Tibial nerve (tissue), 4 donors: ENCODE measurements at regions not wholly inside any gene's neighbourhood (a gene's known extent, or its start where the extent isn't known, plus 50 kb on each side); places are given as distances from the start of the nearest gene placed in this dataset.

Source experiments
- DNase-seq, 2 donors: peaks; one replicate each; pipeline ENCODE4 v3.0.0-alpha.2; 2019; ENCODE audit warnings: low spot score in 2 of 2
- H3K27ac ChIP-seq, 4 donors: fragments of 200-600 bp; sonication (generic) in 3 of 4; one replicate each; pipeline ENCODE4 v1.5.1; 2017 to 2019; ENCODE audit warnings: mild to moderate bottlenecking in 1 of 4
- H3K27me3 ChIP-seq, 2 donors: fragments of 200-600 bp; sonication (generic) in 1 of 2; one replicate each; pipeline versions ENCODE4 v1.5.1 to v1.6.0; 2017 to 2019
- H3K36me3 ChIP-seq, 3 donors: fragments of 200-600 bp; sonication (generic); one replicate each; pipeline ENCODE4 v1.5.1; 2018 to 2019
- H3K4me1 ChIP-seq, 4 donors: fragments of 200-600 bp; sonication (generic) in 3 of 4; one replicate each; pipeline ENCODE4 v1.5.1; 2017 to 2019
- H3K4me3 ChIP-seq, 4 donors: fragments of 200-600 bp; sonication (generic) in 3 of 4; one replicate each; pipeline ENCODE4 v1.5.1; 2017 to 2019; ENCODE audit warnings: mild to moderate bottlenecking in 1 of 4, moderate library complexity in 1 of 4
- H3K9me3 ChIP-seq, 4 donors: fragments of 200-600 bp; sonication (generic) in 3 of 4; one replicate each; pipeline ENCODE4 v1.5.1; 2017 to 2019
- EP300 ChIP-seq, 2 donors: sonication (generic); formaldehyde crosslinking; IDR thresholded peaks; one replicate each; pipeline ENCODE4 v1.6.1; 2017; ENCODE audit warnings: antibody characterized with exemption in 2 of 2, mild to moderate bottlenecking in 1 of 2
- POLR2A ChIP-seq, 2 donors: fragments of 450-650 bp; IDR thresholded peaks; one replicate each; pipeline ENCODE4 v1.6.1; 2017; ENCODE audit warnings: antibody characterized with exemption in 2 of 2, mild to moderate bottlenecking in 2 of 2, moderate library complexity in 2 of 2
- WGBS, 2 donors: methylation state at CpG; one replicate each; pipeline ENCODE4 v1.1.5; 2018; 5-methylcytosine and 5-hydroxymethylcytosine counted together
- TF ChIP-seq, protein P1 (sequence below), 5 experiments: fragments of 200-600 bp in 3 of 5; fragments of 450-650 bp in 2 of 5; sonication (generic) in 3 of 5; IDR thresholded peaks; one replicate each; pipeline ENCODE4 v1.5.1; 2016 to 2019; ENCODE audit warnings: antibody characterized with exemption in 5 of 5, mild to moderate bottlenecking in 3 of 5, moderate library complexity in 2 of 5

- H3K4me1 ChIP-seq: peaks cover 0 to 13% (median 1%) of the 10 kb centered on the region in 4 donors
- peaks cover 0 to 3% (median 0%) of the 10 kb centered on the region in 4 donors for H3K9me3 ChIP-seq
- H3K36me3 ChIP-seq: no peaks in the 10 kb centered on the region
- no peak overlapping the region for H3K27ac ChIP-seq
- no peak for TF ChIP-seq POLR2A (IDR thresholded peaks at IDR 0.05)
- no peak for TF ChIP-seq EP300 (IDR thresholded peaks at IDR 0.05)
- TF ChIP-seq, protein P1, sequence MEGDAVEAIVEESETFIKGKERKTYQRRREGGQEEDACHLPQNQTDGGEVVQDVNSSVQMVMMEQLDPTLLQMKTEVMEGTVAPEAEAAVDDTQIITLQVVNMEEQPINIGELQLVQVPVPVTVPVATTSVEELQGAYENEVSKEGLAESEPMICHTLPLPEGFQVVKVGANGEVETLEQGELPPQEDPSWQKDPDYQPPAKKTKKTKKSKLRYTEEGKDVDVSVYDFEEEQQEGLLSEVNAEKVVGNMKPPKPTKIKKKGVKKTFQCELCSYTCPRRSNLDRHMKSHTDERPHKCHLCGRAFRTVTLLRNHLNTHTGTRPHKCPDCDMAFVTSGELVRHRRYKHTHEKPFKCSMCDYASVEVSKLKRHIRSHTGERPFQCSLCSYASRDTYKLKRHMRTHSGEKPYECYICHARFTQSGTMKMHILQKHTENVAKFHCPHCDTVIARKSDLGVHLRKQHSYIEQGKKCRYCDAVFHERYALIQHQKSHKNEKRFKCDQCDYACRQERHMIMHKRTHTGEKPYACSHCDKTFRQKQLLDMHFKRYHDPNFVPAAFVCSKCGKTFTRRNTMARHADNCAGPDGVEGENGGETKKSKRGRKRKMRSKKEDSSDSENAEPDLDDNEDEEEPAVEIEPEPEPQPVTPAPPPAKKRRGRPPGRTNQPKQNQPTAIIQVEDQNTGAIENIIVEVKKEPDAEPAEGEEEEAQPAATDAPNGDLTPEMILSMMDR (IDR thresholded peaks at IDR 0.05): no peak
- no peak for DNase-seq
- whole genome bisulfite sequencing, 2 donors: 83 to 90% methylated on average over 1 of the region's 1 CpG
- no peak overlapping the region for H3K4me3 ChIP-seq
- no peaks in the 10 kb centered on the region for H3K27me3 ChIP-seq
Measured at GRCh38 chr6:153958860-153959259, 80.2 kb upstream of the OPRM1 start.

DNA sequence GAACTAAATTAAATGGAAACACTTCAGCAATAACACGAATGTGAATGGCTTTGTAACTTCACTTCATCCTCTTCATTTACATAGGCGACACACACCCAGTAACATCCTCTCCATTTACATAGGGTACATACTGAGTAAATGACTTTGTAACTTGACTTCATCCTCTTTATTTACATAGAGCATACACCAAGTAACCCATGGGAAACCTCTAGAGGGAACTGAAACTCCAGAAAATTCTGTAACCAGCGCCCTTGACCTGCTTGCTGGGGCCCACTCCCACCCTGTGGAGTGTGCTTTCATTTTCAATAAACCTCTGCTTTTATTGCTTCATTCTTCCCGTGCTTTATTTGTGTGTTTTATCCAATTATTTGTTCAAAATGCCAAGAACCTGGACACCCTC lies 81.6 kb upstream of the OPRM1 start:
- WGBS, 2 donors: 62 to 77% methylated on average over 4 of the region's 4 CpGs
- DNase-seq: no peak
- peaks cover 0 to 13% (median 1%) of the 10 kb centered on the region in 4 donors for H3K4me1 ChIP-seq
- no peak overlapping the region for H3K27ac ChIP-seq
- TF ChIP-seq EP300 (IDR thresholded peaks at IDR 0.05) (no peak), POLR2A (IDR thresholded peaks at IDR 0.05) (no peak)
- TF ChIP-seq, protein P1 (IDR thresholded peaks at IDR 0.05): no peak
- H3K36me3 ChIP-seq: no peaks in the 10 kb centered on the region
- no peaks in the 10 kb centered on the region for H3K27me3 ChIP-seq
- peaks cover 0 to 3% (median 0%) of the 10 kb centered on the region in 4 donors for H3K9me3 ChIP-seq
- no peak overlapping the region for H3K4me3 ChIP-seq

DNA sequence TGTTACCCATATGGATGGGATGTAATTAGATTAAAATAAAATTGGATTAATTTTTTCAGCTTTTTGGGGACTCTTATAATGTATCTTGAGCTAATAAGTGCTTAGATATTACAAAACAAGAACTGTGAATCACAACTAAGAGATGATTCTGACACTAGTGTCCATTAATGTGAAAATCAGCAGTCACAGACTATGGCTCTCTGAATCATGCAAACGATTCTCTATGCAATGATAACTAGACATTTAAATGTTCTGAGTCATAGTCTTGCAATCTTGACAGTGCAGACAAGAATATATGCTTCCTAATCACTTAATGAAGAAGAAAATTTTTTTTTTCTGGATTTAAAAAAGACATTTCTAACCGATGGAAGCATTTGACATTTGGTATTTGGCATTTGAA lies 82.2 kb upstream of the OPRM1 start:
- Histone ChIP-seq H3K4me1 (peaks cover 0 to 13% (median 1%) of the 10 kb centered on the region in 4 donors), H3K4me3 (no peak overlapping the region), H3K27me3 (no peaks in the 10 kb centered on the region), H3K9me3 (peaks cover 0 to 3% (median 0%) of the 10 kb centered on the region in 4 donors), H3K36me3 (no peaks in the 10 kb centered on the region), H3K27ac (no peak overlapping the region)
- 31 to 42% methylated on average over 2 of the region's 2 CpGs for WGBS, 2 donors
- TF ChIP-seq EP300 (IDR thresholded peaks at IDR 0.05) (no peak), POLR2A (IDR thresholded peaks at IDR 0.05) (no peak)
- TF ChIP-seq, protein P1 (IDR thresholded peaks at IDR 0.05): no peak
- no peak for DNase-seq

DNA sequence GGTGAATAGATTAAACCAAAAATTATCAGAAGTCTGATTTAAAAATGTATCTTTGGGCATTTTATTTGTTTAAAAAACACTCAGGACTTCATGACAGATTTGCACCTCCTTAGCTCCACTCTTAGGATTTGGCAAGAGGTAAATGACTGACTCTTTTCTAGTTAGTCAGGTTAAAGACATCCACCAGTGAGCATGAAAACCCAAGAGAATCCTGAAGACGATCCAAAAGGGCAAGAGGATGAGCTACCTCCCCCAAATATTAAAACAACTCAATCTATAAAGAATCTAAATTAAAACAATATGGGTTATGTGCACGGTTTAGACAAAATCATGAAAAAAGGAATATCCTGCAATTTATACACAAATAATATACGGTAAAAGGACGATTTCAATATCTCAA lies 89.4 kb upstream of the OPRM1 start:
- no peak for DNase-seq
- no peak overlapping the region for H3K4me3 ChIP-seq
- H3K4me1 ChIP-seq: no peaks in the 10 kb centered on the region
- H3K27me3 ChIP-seq: no peaks in the 10 kb centered on the region
- peaks cover 0 to 3% (median 0%) of the 10 kb centered on the region in 4 donors for H3K9me3 ChIP-seq
- no peaks in the 10 kb centered on the region for H3K36me3 ChIP-seq
- WGBS, 2 donors: 48 to 74% methylated on average over 4 of the region's 4 CpGs
- TF ChIP-seq, protein P1 (IDR thresholded peaks at IDR 0.05): no peak
- TF ChIP-seq EP300 (IDR thresholded peaks at IDR 0.05) (no peak), POLR2A (IDR thresholded peaks at IDR 0.05) (no peak)
- H3K27ac ChIP-seq: no peak overlapping the region

GRCh38 chr6:153947808-153948447 lies 91.1 kb upstream of the OPRM1 start:
- H3K27ac ChIP-seq: no peak overlapping the region
- no peak overlapping the region for H3K4me3 ChIP-seq
- 17 to 23% methylated on average over 5 of the region's 5 CpGs for WGBS, 2 donors
- H3K4me1 ChIP-seq: no peaks in the 10 kb centered on the region
- no peaks in the 10 kb centered on the region for H3K9me3 ChIP-seq
- DNase-seq: peak in 1 of 2 donors; percentile 32
- H3K36me3 ChIP-seq: no peaks in the 10 kb centered on the region
- TF ChIP-seq, protein P1 (IDR thresholded peaks at IDR 0.05): peak; percentile 46 to 77 (median 66)
- no peak for TF ChIP-seq EP300 (IDR thresholded peaks at IDR 0.05)
- H3K27me3 ChIP-seq: no peaks in the 10 kb centered on the region
